MCF 10A (cell line): ENCODE measurements at regions not wholly inside any gene's neighbourhood (a gene's known extent, or its start where the extent isn't known, plus 50 kb on each side); places are given as distances from the start of the nearest gene placed in this dataset.

Experiments
- BruUV-seq: library from RNA; stranded (reverse); fragments of 400-500 nt; replicated peaks from 2 replicates; lab custom pipeline; 2021; lab: Mats Ljungman, UMichigan
- CTCF ChIA-PET: fragments of 300-600 bp; sonication (Branson Sonifier 250); formaldehyde crosslinking; extraction: SDS; loops from one replicate; lab custom pipeline; 2021; ENCODE audit warnings: antibody characterized with exemption, inconsistent platforms; lab: Yijun Ruan, JAX
- POLR2A ChIA-PET: fragments of 300-600, 350-650 bp; sonication (Branson Sonifier 250); formaldehyde crosslinking; extraction: SDS; loops from one replicate; lab custom pipeline; 2020; ENCODE audit warnings: antibody characterized with exemption, inconsistent platforms; lab: Yijun Ruan, JAX
- DNase-seq: peaks from one replicate; pipeline ENCODE4 v3.0.0-alpha.2; 2018; ENCODE audit not compliant: unreplicated experiment
- H3K27ac Mint-ChIP-seq: one replicate; pipeline ENCODE4 v1.8.0; 2022; ENCODE audit warnings: mild to moderate bottlenecking, low read depth, mixed read lengths; ENCODE audit not compliant: unreplicated experiment
- H3K27me3 Mint-ChIP-seq: one replicate; pipeline ENCODE4 v1.8.0; 2022; ENCODE audit warnings: mixed read lengths; ENCODE audit not compliant: insufficient read depth, unreplicated experiment
- H3K36me3 Mint-ChIP-seq: one replicate; pipeline ENCODE4 v1.8.0; 2022; ENCODE audit warnings: mild to moderate bottlenecking, moderate library complexity, mixed read lengths; ENCODE audit not compliant: insufficient read depth, unreplicated experiment
- H3K4me1 Mint-ChIP-seq: one replicate; pipeline ENCODE4 v1.8.0; 2022; ENCODE audit warnings: mixed read lengths; ENCODE audit not compliant: insufficient read depth, unreplicated experiment
- H3K4me3 Mint-ChIP-seq: one replicate; pipeline ENCODE4 v1.8.0; 2022; ENCODE audit warnings: mild to moderate bottlenecking, moderate library complexity, mixed read lengths; ENCODE audit not compliant: unreplicated experiment
- H3K9me3 Mint-ChIP-seq: one replicate; pipeline ENCODE4 v1.8.0; 2022; ENCODE audit warnings: mixed read lengths; ENCODE audit not compliant: unreplicated experiment
- CTCF ChIP-seq: fragments of 200-600 bp; IDR thresholded peaks from one replicate; pipeline ENCODE4 v1.8.0; 2022; ENCODE audit warnings: antibody characterized with exemption, mild to moderate bottlenecking; ENCODE audit not compliant: unreplicated experiment
- intact Hi-C: fragments of 100-400 bp; cut with micrococcal nuclease; formaldehyde crosslinking; loops from 2 replicates; pipeline ENCODE4 v1.14.1; 2022

GRCh38 chrX:142001934-142002333 lies 98.2 kb downstream of the MAGEC1 start:
- Mint-ChIP-seq H3K9me3 (no peaks in the 10 kb centered on the region), H3K36me3 (no peaks in the 10 kb centered on the region), H3K27ac (no peak overlapping the region), H3K27me3 (no peaks in the 10 kb centered on the region), H3K4me1 (peaks cover 5% of the 10 kb centered on the region), H3K4me3 (no peak overlapping the region)
- peak; percentile 46 for DNase-seq
- no peak for TF ChIP-seq CTCF
- ChIA-PET CTCF (interaction anchor here (0.6 to 0.8 kb wide), 2 partner anchors 74 to 453 kb away, joined by 3 read pairs; no protein-coding TSS in a partner anchor), POLR2A (no interaction called here)
- no TSS peak for BruUV-seq
- intact Hi-C loops, result no loop called here

GRCh38 chrX:141989815-141990214 lies 86.1 kb downstream of the MAGEC1 start:
- no peaks in the 10 kb centered on the region for H3K27me3 Mint-ChIP-seq
- H3K27ac Mint-ChIP-seq, result no peak overlapping the region
- no peak for DNase-seq
- intact Hi-C loops, result no loop called here
- H3K4me1 Mint-ChIP-seq, result no peaks in the 10 kb centered on the region
- BruUV-seq, result no TSS peak
- ChIA-PET CTCF (interaction anchor here (0.5 to 1.9 kb wide), 2 partner anchors 83 to 1224 kb away, joined by 3 to 7 read pairs; no protein-coding TSS in a partner anchor), POLR2A (no interaction called here)
- H3K36me3 Mint-ChIP-seq, result peaks cover 3% of the 10 kb centered on the region
- H3K4me3 Mint-ChIP-seq, result no peak overlapping the region
- no peak for TF ChIP-seq CTCF
- H3K9me3 Mint-ChIP-seq, result no peaks in the 10 kb centered on the region

- no peak for TF ChIP-seq CTCF
- no peaks in the 10 kb centered on the region for H3K9me3 Mint-ChIP-seq
- no peak overlapping the region for H3K27ac Mint-ChIP-seq
- peak; percentile 1 for DNase-seq
- no peaks in the 10 kb centered on the region for H3K4me1 Mint-ChIP-seq
- no peak overlapping the region for H3K4me3 Mint-ChIP-seq
- no peaks in the 10 kb centered on the region for H3K27me3 Mint-ChIP-seq
- peaks cover 5% of the 10 kb centered on the region for H3K36me3 Mint-ChIP-seq
- no TSS peak for BruUV-seq
- ChIA-PET POLR2A (no interaction called here), CTCF (interaction anchor here (1.9 kb wide), 1 partner anchor 1223 kb away, joined by 7 read pairs; no protein-coding TSS in a partner anchor)
- intact Hi-C loops, result no loop called here
These were observed 85.4 kb downstream of the MAGEC1 start for GRCh38 chrX:141989134-141989533.

GRCh38 chrX:141982296-141982695 lies 78.6 kb downstream of the MAGEC1 start:
- no peak for DNase-seq
- Mint-ChIP-seq H3K4me3 (no peak overlapping the region), H3K36me3 (peaks cover 5% of the 10 kb centered on the region), H3K4me1 (no peaks in the 10 kb centered on the region), H3K27ac (no peak overlapping the region), H3K9me3 (no peaks in the 10 kb centered on the region), H3K27me3 (no peaks in the 10 kb centered on the region)
- no TSS peak for BruUV-seq
- TF ChIP-seq CTCF, result no peak
- ChIA-PET POLR2A (interaction anchor here (0.6 kb wide), 1 partner anchor 821 kb away, joined by 4 read pairs; no protein-coding TSS in a partner anchor), CTCF (no interaction called here)
- intact Hi-C loops, result no loop called here
